ENCODE measurements at regions not wholly inside any gene's neighbourhood (a gene's known extent, or its start where the extent isn't known, plus 50 kb on each side); places are given as distances from the start of the nearest gene placed in this dataset.

DNA sequence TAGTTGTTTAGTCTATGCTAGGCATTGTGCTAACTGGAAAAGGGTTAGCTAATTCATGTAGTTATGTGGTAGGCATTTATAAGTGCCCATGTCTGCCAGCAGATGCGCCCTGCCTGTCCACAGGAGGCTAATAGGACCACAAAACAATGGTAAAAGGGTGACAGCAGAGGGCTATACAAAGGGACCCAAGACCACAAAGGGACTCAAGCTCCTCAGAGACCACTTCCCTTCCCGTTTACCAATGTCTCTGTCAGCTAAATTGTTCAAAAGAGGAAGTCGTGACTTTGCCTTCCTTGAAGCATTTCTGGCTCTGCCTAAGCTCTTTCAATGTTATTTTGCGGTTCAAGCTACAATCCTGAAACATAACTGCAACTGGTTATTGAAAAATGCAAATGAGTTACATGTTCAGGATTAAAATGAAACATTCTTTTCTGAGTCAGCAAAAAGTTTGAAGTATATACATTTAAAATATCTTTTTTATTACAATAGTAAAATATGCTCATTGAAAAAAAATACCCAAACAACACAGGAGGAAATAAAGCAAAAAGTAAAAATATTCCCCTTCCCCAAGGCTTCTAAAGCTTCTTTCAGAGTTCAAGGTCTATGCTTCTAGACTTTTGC, 149.2 kb downstream of the MAF start:
- no peak overlapping the region for H3K4me2 ChIP-seq
- no peaks in the 10 kb centered on the region for H3F3A ChIP-seq (replicated peaks; ENCODE audit: low read depth)
- no peaks in the 10 kb centered on the region for H3K27me3 ChIP-seq (ENCODE audit: insufficient read depth)
- H3K27ac ChIP-seq (ENCODE audit: low read depth), result no peak overlapping the region
- H3K4me3 ChIP-seq, result no peak overlapping the region
- no peaks in the 10 kb centered on the region for H3K36me3 ChIP-seq (ENCODE audit: insufficient read depth)
- no peaks in the 10 kb centered on the region for H4K20me1 ChIP-seq (replicated peaks; ENCODE audit: insufficient read depth)
- Mint-ChIP-seq H3K9me3 (no peaks in the 10 kb centered on the region; the same call in 2 of the 3 replicates), H3K27me3 (ENCODE audit: insufficient read depth, low read depth, poor library complexity) (no peaks in the 10 kb centered on the region), H3K4me1 (no peaks in the 10 kb centered on the region), H3K36me3 (ENCODE audit: low read depth) (no peaks in the 10 kb centered on the region), H3K4me3 (no peak overlapping the region), H3K27ac (no peak overlapping the region)
- DNase-seq (ENCODE audit: low spot score) (no peak), ATAC-seq (no peak)
- no peaks in the 10 kb centered on the region for H3K79me2 ChIP-seq (replicated peaks; ENCODE audit: insufficient read depth)
- H3K4me1 ChIP-seq (ENCODE audit: insufficient read depth), result no peaks in the 10 kb centered on the region
- no peaks in the 10 kb centered on the region; the same call in 1 of the 2 replicates for H3K9me2 ChIP-seq (ENCODE audit: insufficient read depth)
- H2AFZ ChIP-seq, result 0 out of 2 replicates have a peak overlapping the region, but pooled peaks have one; percentile 63
- TF ChIP-seq EZH2 (IDR thresholded peaks at IDR 0.05; ENCODE audit: low read depth, unreplicated experiment) (no peak), JUNB (IDR thresholded peaks at IDR 0.05; ENCODE audit: unreplicated experiment) (no peak), POLR2AphosphoS5 (IDR thresholded peaks at IDR 0.05; ENCODE audit: low read depth) (no peak), EZH2phosphoT487 (IDR thresholded peaks at IDR 0.05; ENCODE audit: unreplicated experiment) (no peak), ZNF331 (CRISPR knock-in tag; IDR thresholded peaks at IDR 0.05; ENCODE audit: low read depth) (no peak), STAT1 (IDR thresholded peaks at IDR 0.05; ENCODE audit: unreplicated experiment) (no peak)
- TF ChIP-seq, protein P1, sequence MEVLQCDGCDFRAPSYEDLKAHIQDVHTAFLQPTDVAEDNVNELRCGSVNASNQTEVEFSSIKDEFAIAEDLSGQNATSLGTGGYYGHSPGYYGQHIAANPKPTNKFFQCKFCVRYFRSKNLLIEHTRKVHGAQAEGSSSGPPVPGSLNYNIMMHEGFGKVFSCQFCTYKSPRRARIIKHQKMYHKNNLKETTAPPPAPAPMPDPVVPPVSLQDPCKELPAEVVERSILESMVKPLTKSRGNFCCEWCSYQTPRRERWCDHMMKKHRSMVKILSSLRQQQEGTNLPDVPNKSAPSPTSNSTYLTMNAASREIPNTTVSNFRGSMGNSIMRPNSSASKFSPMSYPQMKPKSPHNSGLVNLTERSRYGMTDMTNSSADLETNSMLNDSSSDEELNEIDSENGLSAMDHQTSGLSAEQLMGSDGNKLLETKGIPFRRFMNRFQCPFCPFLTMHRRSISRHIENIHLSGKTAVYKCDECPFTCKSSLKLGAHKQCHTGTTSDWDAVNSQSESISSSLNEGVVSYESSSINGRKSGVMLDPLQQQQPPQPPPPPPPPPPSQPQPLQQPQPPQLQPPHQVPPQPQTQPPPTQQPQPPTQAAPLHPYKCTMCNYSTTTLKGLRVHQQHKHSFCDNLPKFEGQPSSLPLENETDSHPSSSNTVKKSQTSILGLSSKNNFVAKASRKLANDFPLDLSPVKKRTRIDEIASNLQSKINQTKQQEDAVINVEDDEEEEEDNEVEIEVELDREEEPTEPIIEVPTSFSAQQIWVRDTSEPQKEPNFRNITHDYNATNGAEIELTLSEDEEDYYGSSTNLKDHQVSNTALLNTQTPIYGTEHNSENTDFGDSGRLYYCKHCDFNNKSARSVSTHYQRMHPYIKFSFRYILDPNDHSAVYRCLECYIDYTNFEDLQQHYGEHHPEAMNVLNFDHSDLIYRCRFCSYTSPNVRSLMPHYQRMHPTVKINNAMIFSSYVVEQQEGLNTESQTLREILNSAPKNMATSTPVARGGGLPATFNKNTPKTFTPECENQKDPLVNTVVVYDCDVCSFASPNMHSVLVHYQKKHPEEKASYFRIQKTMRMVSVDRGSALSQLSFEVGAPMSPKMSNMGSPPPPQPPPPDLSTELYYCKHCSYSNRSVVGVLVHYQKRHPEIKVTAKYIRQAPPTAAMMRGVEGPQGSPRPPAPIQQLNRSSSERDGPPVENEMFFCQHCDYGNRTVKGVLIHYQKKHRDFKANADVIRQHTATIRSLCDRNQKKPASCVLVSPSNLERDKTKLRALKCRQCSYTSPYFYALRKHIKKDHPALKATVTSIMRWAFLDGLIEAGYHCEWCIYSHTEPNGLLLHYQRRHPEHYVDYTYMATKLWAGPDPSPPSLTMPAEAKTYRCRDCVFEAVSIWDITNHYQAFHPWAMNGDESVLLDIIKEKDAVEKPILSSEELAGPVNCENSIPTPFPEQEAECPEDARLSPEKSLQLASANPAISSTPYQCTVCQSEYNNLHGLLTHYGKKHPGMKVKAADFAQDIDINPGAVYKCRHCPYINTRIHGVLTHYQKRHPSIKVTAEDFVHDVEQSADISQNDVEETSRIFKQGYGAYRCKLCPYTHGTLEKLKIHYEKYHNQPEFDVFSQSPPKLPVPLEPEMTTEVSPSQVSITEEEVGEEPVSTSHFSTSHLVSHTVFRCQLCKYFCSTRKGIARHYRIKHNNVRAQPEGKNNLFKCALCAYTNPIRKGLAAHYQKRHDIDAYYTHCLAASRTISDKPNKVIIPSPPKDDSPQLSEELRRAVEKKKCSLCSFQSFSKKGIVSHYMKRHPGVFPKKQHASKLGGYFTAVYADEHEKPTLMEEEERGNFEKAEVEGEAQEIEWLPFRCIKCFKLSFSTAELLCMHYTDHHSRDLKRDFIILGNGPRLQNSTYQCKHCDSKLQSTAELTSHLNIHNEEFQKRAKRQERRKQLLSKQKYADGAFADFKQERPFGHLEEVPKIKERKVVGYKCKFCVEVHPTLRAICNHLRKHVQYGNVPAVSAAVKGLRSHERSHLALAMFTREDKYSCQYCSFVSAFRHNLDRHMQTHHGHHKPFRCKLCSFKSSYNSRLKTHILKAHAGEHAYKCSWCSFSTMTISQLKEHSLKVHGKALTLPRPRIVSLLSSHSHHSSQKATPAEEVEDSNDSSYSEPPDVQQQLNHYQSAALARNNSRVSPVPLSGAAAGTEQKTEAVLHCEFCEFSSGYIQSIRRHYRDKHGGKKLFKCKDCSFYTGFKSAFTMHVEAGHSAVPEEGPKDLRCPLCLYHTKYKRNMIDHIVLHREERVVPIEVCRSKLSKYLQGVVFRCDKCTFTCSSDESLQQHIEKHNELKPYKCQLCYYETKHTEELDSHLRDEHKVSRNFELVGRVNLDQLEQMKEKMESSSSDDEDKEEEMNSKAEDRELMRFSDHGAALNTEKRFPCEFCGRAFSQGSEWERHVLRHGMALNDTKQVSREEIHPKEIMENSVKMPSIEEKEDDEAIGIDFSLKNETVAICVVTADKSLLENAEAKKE (CRISPR knock-in tag; IDR thresholded peaks at IDR 0.05), result no peak
- TF ChIP-seq, protein P2, sequence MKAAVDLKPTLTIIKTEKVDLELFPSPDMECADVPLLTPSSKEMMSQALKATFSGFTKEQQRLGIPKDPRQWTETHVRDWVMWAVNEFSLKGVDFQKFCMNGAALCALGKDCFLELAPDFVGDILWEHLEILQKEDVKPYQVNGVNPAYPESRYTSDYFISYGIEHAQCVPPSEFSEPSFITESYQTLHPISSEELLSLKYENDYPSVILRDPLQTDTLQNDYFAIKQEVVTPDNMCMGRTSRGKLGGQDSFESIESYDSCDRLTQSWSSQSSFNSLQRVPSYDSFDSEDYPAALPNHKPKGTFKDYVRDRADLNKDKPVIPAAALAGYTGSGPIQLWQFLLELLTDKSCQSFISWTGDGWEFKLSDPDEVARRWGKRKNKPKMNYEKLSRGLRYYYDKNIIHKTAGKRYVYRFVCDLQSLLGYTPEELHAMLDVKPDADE (IDR thresholded peaks at IDR 0.05), result no peak
